Peyer's patch (tissue), 4 donors: ENCODE measurements at regions not wholly inside any gene's neighbourhood (a gene's known extent, or its start where the extent isn't known, plus 50 kb on each side); places are given as distances from the start of the nearest gene placed in this dataset.

ENCODE experiments used
- DNase-seq, 3 donors: peaks; one replicate each; pipeline ENCODE4 v3.0.0-alpha.2; 2017 to 2019
- H3K27ac ChIP-seq, 4 donors: fragments of 200-600 bp; sonication (generic); one replicate each; pipeline ENCODE4 v1.5.1; 2016 to 2019
- H3K27me3 ChIP-seq, 2 donors: fragments of 200-600 bp; sonication (generic); one replicate each; pipeline ENCODE4 v1.5.1; 2019
- H3K36me3 ChIP-seq, 3 donors: fragments of 200-600 bp; sonication (generic); one replicate each; pipeline ENCODE4 v1.5.1; 2016 to 2019
- H3K4me1 ChIP-seq, 4 donors: fragments of 200-600 bp; sonication (generic); one replicate each; pipeline ENCODE4 v1.5.1; 2016 to 2019
- H3K4me3 ChIP-seq, 4 donors: fragments of 200-600 bp; sonication (generic); 1 replicate in 3 of 4; 2 replicates in 1 of 4; pipeline ENCODE4 v1.5.1; 2016 to 2019; ENCODE audit warnings: mild to moderate bottlenecking in 1 of 4
- H3K9me3 ChIP-seq, 4 donors: fragments of 200-600 bp; sonication (generic); one replicate each; pipeline ENCODE4 v1.5.1; 2016 to 2019; ENCODE audit warnings: mild to moderate bottlenecking in 1 of 4
- CTCF ChIP-seq, 6 experiments: fragments of 450-650 bp in 4 of 6; fragments of 200-600 bp in 2 of 6; sonication (generic) in 1 of 6; IDR thresholded peaks; one replicate each; pipeline ENCODE4 v1.5.1; 2017 to 2019; ENCODE audit warnings: antibody characterized with exemption in 6 of 6, mild to moderate bottlenecking in 3 of 6, moderate library complexity in 1 of 6
- POLR2A ChIP-seq, 2 donors: fragments of 450-650 bp; IDR thresholded peaks; one replicate each; pipeline ENCODE4 v1.5.1; 2017; ENCODE audit warnings: antibody characterized with exemption in 2 of 2, mild to moderate bottlenecking in 2 of 2, moderate library complexity in 2 of 2

GRCh38 chr5:89042746-89043145, 159.8 kb upstream of the MEF2C start:
- no peak overlapping the region for H3K27ac ChIP-seq
- no peaks in the 10 kb centered on the region for H3K27me3 ChIP-seq
- no peaks in the 10 kb centered on the region for H3K36me3 ChIP-seq
- no peak for DNase-seq
- TF ChIP-seq POLR2A (IDR thresholded peaks at IDR 0.05) (no peak), CTCF (IDR thresholded peaks at IDR 0.05) (no peak)
- no peaks in the 10 kb centered on the region for H3K9me3 ChIP-seq
- H3K4me1 ChIP-seq, result no peaks in the 10 kb centered on the region
- no peak overlapping the region for H3K4me3 ChIP-seq

GRCh38 chr5:89041976-89042375, 159.0 kb upstream of the MEF2C start:
- Histone ChIP-seq H3K36me3 (no peaks in the 10 kb centered on the region), H3K4me3 (no peak overlapping the region), H3K27ac (no peak overlapping the region), H3K4me1 (no peaks in the 10 kb centered on the region), H3K9me3 (no peaks in the 10 kb centered on the region), H3K27me3 (no peaks in the 10 kb centered on the region)
- no peak for TF ChIP-seq POLR2A (IDR thresholded peaks at IDR 0.05)
- TF ChIP-seq CTCF (IDR thresholded peaks at IDR 0.05), result no peak
- no peak for DNase-seq

- H3K36me3 ChIP-seq, result no peaks in the 10 kb centered on the region
- H3K27ac ChIP-seq, result no peak overlapping the region
- TF ChIP-seq CTCF (IDR thresholded peaks at IDR 0.05) (no peak), POLR2A (IDR thresholded peaks at IDR 0.05) (no peak)
- no peaks in the 10 kb centered on the region for H3K27me3 ChIP-seq
- DNase-seq, result no peak
- no peaks in the 10 kb centered on the region for H3K4me1 ChIP-seq
- H3K4me3 ChIP-seq, result no peak overlapping the region
- H3K9me3 ChIP-seq, result no peaks in the 10 kb centered on the region
Measured at GRCh38 chr5:89041249-89041779, 158.3 kb upstream of the MEF2C start.

GRCh38 chr5:89036704-89037489, 153.9 kb upstream of the MEF2C start:
- Histone ChIP-seq H3K27me3 (no peaks in the 10 kb centered on the region), H3K27ac (no peak overlapping the region), H3K9me3 (no peaks in the 10 kb centered on the region), H3K4me3 (no peak overlapping the region), H3K4me1 (no peaks in the 10 kb centered on the region), H3K36me3 (no peaks in the 10 kb centered on the region)
- DNase-seq, result no peak
- TF ChIP-seq CTCF (IDR thresholded peaks at IDR 0.05) (no peak), POLR2A (IDR thresholded peaks at IDR 0.05) (no peak)

DNA sequence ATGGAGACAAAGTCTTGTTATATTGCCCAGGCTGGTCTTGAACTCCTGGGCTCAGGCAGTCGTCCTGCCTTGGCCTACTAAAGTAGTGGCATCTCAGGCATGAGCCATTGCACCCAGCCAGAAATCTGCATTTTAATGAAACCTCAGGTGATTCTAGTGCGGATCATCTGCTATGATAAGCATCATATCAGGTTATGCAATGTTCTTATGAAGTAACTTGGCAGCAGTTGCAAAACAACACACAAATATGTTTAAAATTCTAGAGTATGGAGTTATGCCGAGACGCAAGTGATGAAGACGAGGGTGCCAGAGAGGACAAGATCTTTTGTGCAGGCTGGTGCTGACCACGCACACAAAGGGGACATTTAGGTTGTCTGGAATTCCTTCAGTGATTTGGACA, 153.2 kb upstream of the MEF2C start:
- no peaks in the 10 kb centered on the region for H3K4me1 ChIP-seq
- no peaks in the 10 kb centered on the region for H3K36me3 ChIP-seq
- no peaks in the 10 kb centered on the region for H3K9me3 ChIP-seq
- no peak for DNase-seq
- no peak overlapping the region for H3K4me3 ChIP-seq
- TF ChIP-seq POLR2A (IDR thresholded peaks at IDR 0.05), result no peak
- TF ChIP-seq CTCF (IDR thresholded peaks at IDR 0.05), result no peak
- H3K27ac ChIP-seq, result no peak overlapping the region
- no peaks in the 10 kb centered on the region for H3K27me3 ChIP-seq
